ENCODE measurements at regions not wholly inside any gene's neighbourhood (a gene's known extent, or its start where the extent isn't known, plus 50 kb on each side); places are given as distances from the start of the nearest gene placed in this dataset.

GRCh38 chr3:139248593-139249255 is 95.1 kb upstream of the MRPS22 start (continued):
- TF ChIP-seq SETDB1 (IDR thresholded peaks at IDR 0.05; ENCODE audit: low read length) (no peak), ZNF12 (CRISPR knock-in tag; IDR thresholded peaks at IDR 0.05) (no peak), CREBBP (IDR thresholded peaks at IDR 0.05; ENCODE audit: low read depth, low read length) (no peak), RFX5 (IDR thresholded peaks at IDR 0.05; ENCODE audit: low read depth, low read length) (no peak), TGIF2 (CRISPR knock-in tag; IDR thresholded peaks at IDR 0.05) (no peak), ZBTB12 (CRISPR knock-in tag; IDR thresholded peaks at IDR 0.05) (no peak)

- DNase-seq (ENCODE audit: extremely low read depth in 1 of 4, low spot score in 3 of 4) (no peak), FAIRE-seq (no peak), ATAC-seq (no peak)
- POLR2A ChIA-PET = no interaction called here
- Histone ChIP-seq H3K9me3 (replicated peaks; ENCODE audit: control insufficient read depth, insufficient read depth, low read depth, low read length) (no peaks in the 10 kb centered on the region), H3K4me3 (no peak overlapping the region), H3K9ac (ENCODE audit: insufficient read depth in 1 of 2, low read depth in 2 of 2, low read length in 2 of 2) (no peak overlapping the region), H3K79me2 (ENCODE audit: control insufficient read depth, insufficient read depth, low read length) (no peaks in the 10 kb centered on the region), H3K27me3 (ENCODE audit: control insufficient read depth in 2 of 2, insufficient read depth in 2 of 2, low read length in 2 of 2) (no peaks in the 10 kb centered on the region), H3K9me1 (ENCODE audit: control insufficient read depth, insufficient read depth, low read length) (no peaks in the 10 kb centered on the region), H3K4me2 (ENCODE audit: insufficient read depth, low read length) (0 out of 2 replicates have a peak overlapping the region, but pooled peaks have one; percentile 34), H3K4me1 (replicated peaks in 1 of 2; ENCODE audit: control insufficient read depth in 2 of 2, insufficient read depth in 2 of 2, low read length in 2 of 2) (peaks cover 3 to 6% of the 10 kb centered on the region in 2 experiments; a peak in 3 of 5 replicates), H3K36me3 (ENCODE audit: control insufficient read depth, insufficient read depth, low read length) (no peaks in the 10 kb centered on the region), H3K27ac (ENCODE audit: extremely low read depth, low read depth, low read length) (no peak overlapping the region), H4K20me1 (replicated peaks; ENCODE audit: control insufficient read depth, insufficient read depth, low read length) (no peaks in the 10 kb centered on the region), H2AFZ (ENCODE audit: low read depth, low read length) (peak overlapping the region; percentile 46; the same call in 1 of the 2 replicates)
- 37% methylated on average over 4 of the region's 4 CpGs for WGBS (ENCODE audit: insufficient coverage, low coverage, missing lambda C conversion rate)
- no TSS peak for BruUV-seq (replicated peaks)
- intact Hi-C loops (cut with micrococcal nuclease) = no loop called here
- in situ Hi-C loops (cut with MboI) = no loop called here
- CTCF ChIA-PET (ENCODE audit: low intra/inter-chr PET ratio) = no interaction called here
- no peak for TF ChIP-seq ZNF668 (CRISPR knock-in tag; IDR thresholded peaks at IDR 0.05)
- no peak for TF ChIP-seq IRF9 (tag; IDR thresholded peaks at IDR 0.05)
- no peak for TF ChIP-seq CBFB (CRISPR knock-in tag; IDR thresholded peaks at IDR 0.05)
- TF ChIP-seq GTF2B (IDR thresholded peaks at IDR 0.05; ENCODE audit: extremely low read depth, insufficient read length) = no peak
- no peak for TF ChIP-seq GABPB2 (CRISPR knock-in tag; conservative IDR thresholded peaks at IDR 0.05)
- TF ChIP-seq STAT5B (CRISPR knock-in tag; IDR thresholded peaks at IDR 0.05) = no peak
- TF ChIP-seq HBP1 (CRISPR knock-in tag; IDR thresholded peaks at IDR 0.05) = no peak
- TF ChIP-seq POLR2H (tag; IDR thresholded peaks at IDR 0.05; ENCODE audit: low read depth) = no peak
- no peak for TF ChIP-seq CEBPG (CRISPR knock-in tag; IDR thresholded peaks at IDR 0.05)
- peak in 1 of 2 experiments; percentile 63; a peak in 1 of 4 replicates for TF ChIP-seq CEBPG (tag; conservative IDR thresholded peaks at IDR 0.05 in 1 of 2, IDR thresholded peaks at IDR 0.05 in 1 of 2)
- TF ChIP-seq XRCC5 (IDR thresholded peaks at IDR 0.05; ENCODE audit: low read depth, low read length) = no peak
- TF ChIP-seq TAF15 (IDR thresholded peaks at IDR 0.05; ENCODE audit: low read depth, low read length) = no peak
Observed at GRCh38 chr3:139251529-139251928, 92.3 kb upstream of the MRPS22 start.
